ENCODE measurements at regions not wholly inside any gene's neighbourhood (a gene's known extent, or its start where the extent isn't known, plus 50 kb on each side); places are given as distances from the start of the nearest gene placed in this dataset.

- no peaks in the 10 kb centered on the region for H3K36me3 ChIP-seq (ENCODE audit: control insufficient read depth, insufficient read depth, low read length)
- H3K4me3 Mint-ChIP-seq: no peak overlapping the region
- H3K4me3 ChIP-seq (ENCODE audit: low read length): no peak overlapping the region
- H3K4me1 Mint-ChIP-seq: peaks cover 5% of the 10 kb centered on the region
- peaks cover 7% of the 10 kb centered on the region for H3K27me3 Mint-ChIP-seq (ENCODE audit: insufficient read depth)
- no peaks in the 10 kb centered on the region for H3K4me1 ChIP-seq (ENCODE audit: control insufficient read depth, insufficient read depth, low read length)
- H3K36me3 Mint-ChIP-seq (ENCODE audit: low read depth): no peaks in the 10 kb centered on the region
- H3K9ac ChIP-seq (ENCODE audit: extremely low read depth, low read length, poor library complexity, severe bottlenecking): no peak overlapping the region
- H3K27ac ChIP-seq (ENCODE audit: low read depth, low read length): no peak overlapping the region
- H3K27ac Mint-ChIP-seq: no peak overlapping the region
- no peak for DNase-seq
- TF ChIP-seq CTCF (conservative IDR thresholded peaks at IDR 0.05): no peak
- peaks cover 5% of the 10 kb centered on the region for H3K27me3 ChIP-seq (ENCODE audit: control insufficient read depth, insufficient read depth, low read length, poor library complexity, severe bottlenecking)
- 80 to 95% methylated on average over 1 of the region's 1 CpG for WGBS, 2 experiments (ENCODE audit: insufficient coverage in 1 of 2, insufficient read length in 1 of 2)
- no peaks in the 10 kb centered on the region for H3K9me3 Mint-ChIP-seq
- no peaks in the 10 kb centered on the region for H3K9me3 ChIP-seq (ENCODE audit: control insufficient read depth, low read length)
These were observed 153.8 kb upstream of the SLCO3A1 start for GRCh38 chr15:91699741-91700140.

DNA sequence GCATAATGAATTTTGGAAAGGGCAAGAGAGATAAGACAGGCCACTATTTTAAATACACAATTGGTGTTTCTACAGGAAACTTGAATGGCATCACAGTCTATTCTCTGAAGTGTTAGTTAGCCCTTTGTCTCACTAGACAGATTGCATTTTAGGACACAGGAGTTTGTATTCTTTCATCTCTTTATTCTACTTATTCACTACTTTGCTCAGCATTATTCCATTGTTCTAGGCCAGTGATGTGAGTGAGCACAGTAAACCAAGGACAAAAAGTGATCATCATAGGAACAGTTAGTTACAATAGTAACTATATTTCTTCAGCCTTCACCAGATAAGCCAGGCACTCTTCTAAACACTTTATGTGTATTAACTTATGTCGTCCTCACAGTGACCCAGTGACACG, 150.2 kb upstream of the SLCO3A1 start:
- peaks cover 10% of the 10 kb centered on the region for H3K27me3 Mint-ChIP-seq (ENCODE audit: insufficient read depth)
- no peak for DNase-seq
- no peaks in the 10 kb centered on the region for H3K9me3 ChIP-seq (ENCODE audit: control insufficient read depth, low read length)
- H3K4me3 ChIP-seq (ENCODE audit: low read length): no peak overlapping the region
- peaks cover 22% of the 10 kb centered on the region for H3K4me1 Mint-ChIP-seq
- H3K27me3 ChIP-seq (ENCODE audit: control insufficient read depth, insufficient read depth, low read length, poor library complexity, severe bottlenecking): peaks cover 5% of the 10 kb centered on the region
- no peaks in the 10 kb centered on the region for H3K9me3 Mint-ChIP-seq
- no peak overlapping the region for H3K27ac ChIP-seq (ENCODE audit: low read depth, low read length)
- WGBS, 2 experiments (ENCODE audit: insufficient coverage in 1 of 2, insufficient read length in 1 of 2): 95 to 97% methylated on average over 2 of the region's 2 CpGs
- H3K9ac ChIP-seq (ENCODE audit: extremely low read depth, low read length, poor library complexity, severe bottlenecking): no peak overlapping the region
- no peak overlapping the region for H3K27ac Mint-ChIP-seq
- no peaks in the 10 kb centered on the region for H3K36me3 Mint-ChIP-seq (ENCODE audit: low read depth)
- no peaks in the 10 kb centered on the region for H3K36me3 ChIP-seq (ENCODE audit: control insufficient read depth, insufficient read depth, low read length)
- TF ChIP-seq CTCF (conservative IDR thresholded peaks at IDR 0.05): no peak
- H3K4me1 ChIP-seq (ENCODE audit: control insufficient read depth, insufficient read depth, low read length): peaks cover 2% of the 10 kb centered on the region
- H3K4me3 Mint-ChIP-seq: no peak overlapping the region

GRCh38 chr15:91704343-91704742, 149.2 kb upstream of the SLCO3A1 start:
- Histone ChIP-seq H3K36me3 (ENCODE audit: control insufficient read depth, insufficient read depth, low read length) (no peaks in the 10 kb centered on the region), H3K27me3 (ENCODE audit: control insufficient read depth, insufficient read depth, low read length, poor library complexity, severe bottlenecking) (peaks cover 12% of the 10 kb centered on the region), H3K9me3 (ENCODE audit: control insufficient read depth, low read length) (no peaks in the 10 kb centered on the region), H3K4me3 (ENCODE audit: low read length) (no peak overlapping the region), H3K9ac (ENCODE audit: extremely low read depth, low read length, poor library complexity, severe bottlenecking) (no peak overlapping the region), H3K27ac (ENCODE audit: low read depth, low read length) (no peak overlapping the region), H3K4me1 (ENCODE audit: control insufficient read depth, insufficient read depth, low read length) (peaks cover 2% of the 10 kb centered on the region)
- Mint-ChIP-seq H3K27ac (no peak overlapping the region), H3K4me1 (peaks cover 22% of the 10 kb centered on the region), H3K27me3 (ENCODE audit: insufficient read depth) (peaks cover 14% of the 10 kb centered on the region), H3K9me3 (no peaks in the 10 kb centered on the region), H3K4me3 (no peak overlapping the region), H3K36me3 (ENCODE audit: low read depth) (no peaks in the 10 kb centered on the region)
- TF ChIP-seq CTCF (conservative IDR thresholded peaks at IDR 0.05): no peak
- no peak for DNase-seq
- WGBS, 2 experiments (ENCODE audit: insufficient coverage in 1 of 2, insufficient read length in 1 of 2): 91% methylated on average over 4 to 5 of the region's 5 CpGs
